Mucosa of rectum (tissue), 2 donors: ENCODE measurements at regions not wholly inside any gene's neighbourhood (a gene's known extent, or its start where the extent isn't known, plus 50 kb on each side); places are given as distances from the start of the nearest gene placed in this dataset.
"Not testable (repeated sequence)": the region's sequence is repeated elsewhere in the genome, so short reads cannot be mapped to it uniquely, and the experiment has no call there.

ENCODE experiments used
- H3K27ac ChIP-seq, 2 donors: one replicate each; pipeline ENCODE4 v1.7.0; 2013; ENCODE audit warnings: inconsistent platforms in 2 of 2, low read depth in 2 of 2, low read length in 2 of 2
- H3K27me3 ChIP-seq, 2 donors: one replicate each; pipeline ENCODE4 v1.7.0; 2013; ENCODE audit warnings: low read length in 2 of 2; ENCODE audit not compliant: control insufficient read depth in 2 of 2, insufficient read depth in 2 of 2
- H3K36me3 ChIP-seq, 2 donors: one replicate each; pipeline ENCODE4 v1.7.0; 2013; ENCODE audit warnings: low read length in 2 of 2; ENCODE audit not compliant: control insufficient read depth in 2 of 2, insufficient read depth in 2 of 2
- H3K4me1 ChIP-seq, 2 donors: one replicate each; pipeline ENCODE4 v1.7.0; 2013; ENCODE audit warnings: low read length in 2 of 2, mild to moderate bottlenecking in 1 of 2; ENCODE audit not compliant: control insufficient read depth in 2 of 2, insufficient read depth in 2 of 2
- H3K4me3 ChIP-seq, 2 donors: one replicate each; pipeline ENCODE4 v1.7.0; 2013; ENCODE audit warnings: low read length in 2 of 2
- H3K9ac ChIP-seq, 2 donors: one replicate each; pipeline ENCODE4 v1.7.0; 2013; ENCODE audit warnings: low read length in 2 of 2, low read depth in 1 of 2, mild to moderate bottlenecking in 1 of 2
- H3K9me3 ChIP-seq, 2 donors: one replicate each; pipeline ENCODE4 v1.7.0; 2013; ENCODE audit warnings: low read length in 2 of 2; ENCODE audit not compliant: control insufficient read depth in 2 of 2
- donor health status: healthy.
- donor health status: Normal muscosa, but diverticular disease.

GRCh38 chr15:22239806-22240180 is 159.5 kb downstream of the OR4M2 start:
- Histone ChIP-seq H3K36me3 (no peaks in the 10 kb centered on the region), H3K9me3 (peaks cover 0 to 4% of the 10 kb centered on the region in 2 donors), H3K4me3 (no peak overlapping the region), H3K4me1 (no peaks in the 10 kb centered on the region), H3K9ac (no peak overlapping the region), H3K27me3 (no peaks in the 10 kb centered on the region), H3K27ac (no peak overlapping the region)

GRCh38 chr15:22240403-22240802 is 160.1 kb downstream of the OR4M2 start:
- H3K27ac ChIP-seq: no peak overlapping the region
- no peaks in the 10 kb centered on the region for H3K27me3 ChIP-seq
- no peak overlapping the region for H3K9ac ChIP-seq
- no peak overlapping the region for H3K4me3 ChIP-seq
- no peaks in the 10 kb centered on the region for H3K36me3 ChIP-seq
- no peaks in the 10 kb centered on the region for H3K4me1 ChIP-seq
- H3K9me3 ChIP-seq: peaks cover 0 to 2% of the 10 kb centered on the region in 2 donors

- no peaks in the 10 kb centered on the region for H3K4me1 ChIP-seq
- H3K4me3 ChIP-seq: no peak overlapping the region
- no peaks in the 10 kb centered on the region for H3K36me3 ChIP-seq
- H3K27ac ChIP-seq: no peak overlapping the region
- no peaks in the 10 kb centered on the region for H3K27me3 ChIP-seq
- peaks cover 0 to 2% of the 10 kb centered on the region in 2 donors for H3K9me3 ChIP-seq
- no peak overlapping the region for H3K9ac ChIP-seq
These were observed 160.7 kb downstream of the OR4M2 start for GRCh38 chr15:22240986-22241385.

DNA sequence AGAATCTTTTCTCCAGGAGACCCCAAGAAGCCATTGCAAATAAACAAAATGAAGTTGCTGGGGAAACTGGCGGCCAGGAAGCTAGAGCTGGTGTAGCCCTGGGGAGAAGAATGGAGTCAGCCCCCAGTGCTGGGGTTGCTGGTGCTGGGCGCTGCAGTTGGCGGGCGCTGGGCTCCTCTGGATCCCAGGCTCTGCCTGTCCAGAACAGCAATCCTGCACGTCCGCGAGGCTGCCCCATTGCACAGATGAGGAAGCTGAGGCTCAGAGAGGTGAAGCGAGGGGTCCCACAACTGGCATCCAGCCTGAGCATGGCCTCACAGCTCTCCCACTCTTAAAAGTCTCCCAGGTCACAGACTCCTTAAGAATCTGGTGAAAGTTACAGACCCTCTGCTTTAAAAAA is 161.1 kb downstream of the OR4M2 start:
- no peaks in the 10 kb centered on the region for H3K4me1 ChIP-seq
- H3K27ac ChIP-seq: no peak overlapping the region
- H3K4me3 ChIP-seq: no peak overlapping the region
- H3K27me3 ChIP-seq: no peaks in the 10 kb centered on the region
- H3K9me3 ChIP-seq: peaks cover 0 to 2% of the 10 kb centered on the region in 2 donors
- H3K36me3 ChIP-seq: no peaks in the 10 kb centered on the region
- no peak overlapping the region for H3K9ac ChIP-seq

DNA sequence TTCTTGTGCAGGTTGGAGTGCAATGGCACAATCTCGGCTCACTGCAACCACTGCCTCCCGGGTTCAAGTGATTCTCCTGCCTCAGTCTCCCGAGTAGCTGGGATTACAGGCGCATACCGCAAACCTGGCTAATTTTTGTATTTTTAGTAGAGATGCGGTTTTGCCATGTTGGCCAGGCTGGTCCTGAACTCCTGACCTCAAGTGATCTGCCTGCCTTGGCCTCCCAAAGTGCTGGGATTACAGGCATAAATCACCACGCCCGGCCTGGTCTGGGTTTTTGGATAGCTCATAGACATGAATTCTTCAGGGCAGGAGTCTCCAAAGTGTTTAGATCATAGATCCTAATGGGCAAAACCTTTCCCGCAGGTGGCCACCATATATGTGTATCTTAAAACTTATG is 162.0 kb downstream of the OR4M2 start:
- H3K27me3 ChIP-seq, H3K4me1 ChIP-seq, H3K4me3 ChIP-seq, H3K36me3 ChIP-seq, H3K27ac ChIP-seq, H3K9me3 ChIP-seq, H3K9ac ChIP-seq: not testable (repeated sequence)

DNA sequence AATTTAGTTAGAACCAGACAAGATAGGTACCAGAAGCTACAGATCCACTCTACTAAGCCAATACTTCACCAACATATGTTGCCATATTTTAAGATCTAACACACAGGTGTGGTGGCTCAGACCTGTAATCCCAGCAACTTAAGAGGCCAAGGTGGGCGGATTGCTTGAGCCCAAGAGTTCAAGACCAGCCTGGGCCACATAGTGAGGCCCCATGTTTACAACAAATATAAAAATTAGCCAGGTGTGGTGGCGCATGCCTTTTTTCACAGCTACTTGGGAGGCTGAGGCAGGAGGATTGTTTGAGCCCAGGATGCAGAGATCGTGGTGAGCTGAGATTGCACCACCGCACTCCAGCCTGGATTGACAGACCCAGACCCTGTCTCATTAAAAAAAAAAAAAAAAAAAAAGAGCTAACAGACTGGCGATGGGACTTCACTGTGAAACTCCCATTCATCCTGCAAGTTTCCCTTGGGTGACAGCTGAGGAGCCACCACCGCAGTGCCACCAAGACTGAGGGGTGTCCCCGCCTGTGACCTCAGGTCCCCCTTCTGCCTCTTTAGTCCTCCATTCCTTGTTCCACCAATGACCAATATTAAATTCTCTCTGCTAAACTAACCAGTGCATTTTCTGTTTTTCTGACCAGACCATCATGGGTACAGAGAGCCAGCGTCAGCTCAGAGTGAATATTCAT is 163.3 kb downstream of the OR4M2 start:
- no peak overlapping the region for H3K9ac ChIP-seq
- H3K36me3 ChIP-seq: no peaks in the 10 kb centered on the region
- H3K27me3 ChIP-seq: no peaks in the 10 kb centered on the region
- H3K9me3 ChIP-seq: peaks cover 0 to 2% of the 10 kb centered on the region in 2 donors
- no peaks in the 10 kb centered on the region for H3K4me1 ChIP-seq
- no peak overlapping the region for H3K4me3 ChIP-seq
- H3K27ac ChIP-seq: no peak overlapping the region

- not testable (repeated sequence) for H3K4me3 ChIP-seq, H3K9me3 ChIP-seq, H3K27me3 ChIP-seq, H3K27ac ChIP-seq, H3K9ac ChIP-seq, H3K4me1 ChIP-seq, H3K36me3 ChIP-seq
These were observed 169.2 kb downstream of the OR4M2 start for GRCh38 chr15:22249511-22249910.

DNA sequence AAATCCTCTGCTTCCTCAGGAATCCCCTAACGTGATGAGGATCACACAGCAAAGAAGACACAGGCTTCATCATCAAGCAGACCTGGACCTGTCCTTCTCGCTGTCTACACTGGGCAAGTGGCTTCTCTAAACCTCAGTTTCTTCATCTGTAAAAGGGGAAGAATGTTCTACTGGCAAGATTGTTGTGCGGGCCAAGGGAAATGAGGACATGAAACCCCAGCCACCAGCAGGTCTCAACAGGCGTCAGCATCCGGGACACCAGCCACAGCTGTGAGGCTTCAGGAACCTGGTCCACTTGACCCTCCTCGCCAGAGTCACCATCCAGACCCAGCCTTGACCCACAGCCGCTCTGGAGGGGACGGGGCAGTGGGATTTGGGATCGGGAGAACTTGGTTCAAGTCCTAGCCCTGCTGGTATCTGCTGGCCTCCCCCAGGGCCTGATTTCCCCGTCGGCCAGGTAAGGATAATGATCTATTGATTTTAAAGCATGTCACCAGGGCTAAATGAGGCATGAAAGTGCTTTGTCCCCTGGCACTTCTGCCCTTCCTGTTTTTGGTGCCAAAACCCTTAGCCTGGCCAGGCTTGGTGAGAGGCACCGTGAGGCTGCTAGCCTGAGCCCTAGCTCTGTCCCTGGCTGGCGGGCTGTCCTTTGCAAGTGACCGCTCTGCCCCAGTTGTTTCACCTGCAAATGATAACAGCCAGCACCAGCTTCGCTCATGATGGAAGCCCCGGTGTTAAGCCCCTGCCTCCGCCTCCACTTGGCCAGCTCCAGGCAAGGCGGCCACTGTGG is 170.4 kb downstream of the OR4M2 start:
- not testable (repeated sequence) for H3K9me3 ChIP-seq, H3K27ac ChIP-seq, H3K4me3 ChIP-seq, H3K36me3 ChIP-seq, H3K27me3 ChIP-seq, H3K9ac ChIP-seq, H3K4me1 ChIP-seq

- Histone ChIP-seq H3K4me3 (no peak overlapping the region), H3K36me3 (no peaks in the 10 kb centered on the region), H3K9me3 (peaks cover 0 to 3% of the 10 kb centered on the region in 2 donors), H3K27ac (no peak overlapping the region), H3K4me1 (no peaks in the 10 kb centered on the region), H3K9ac (no peak overlapping the region), H3K27me3 (no peaks in the 10 kb centered on the region)
These were observed 171.1 kb downstream of the OR4M2 start for GRCh38 chr15:22251422-22251821.

- not testable (repeated sequence) for H3K27me3 ChIP-seq, H3K4me1 ChIP-seq, H3K9ac ChIP-seq, H3K4me3 ChIP-seq, H3K27ac ChIP-seq, H3K36me3 ChIP-seq, H3K9me3 ChIP-seq
These were observed 171.7 kb downstream of the OR4M2 start for GRCh38 chr15:22252047-22252446.
